ENCODE measurements at regions not wholly inside any gene's neighbourhood (a gene's known extent, or its start where the extent isn't known, plus 50 kb on each side); places are given as distances from the start of the nearest gene placed in this dataset.

DNA sequence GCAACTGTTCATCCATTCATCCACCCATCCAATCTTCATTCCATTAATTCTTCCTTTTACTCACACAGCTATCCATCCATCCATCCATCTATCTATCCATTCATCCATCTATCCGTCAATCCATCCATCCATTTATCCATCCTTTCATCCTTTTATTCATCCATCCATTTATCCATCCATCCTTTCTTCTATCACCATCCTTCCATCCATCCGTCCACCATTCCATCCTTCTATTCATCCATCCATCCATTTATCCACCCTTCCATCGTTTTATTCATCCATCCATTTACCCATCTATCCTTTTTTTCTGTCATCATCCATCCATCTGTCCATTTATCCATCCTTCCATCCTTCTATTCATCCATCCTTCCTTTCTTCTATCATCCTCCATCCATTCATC is 73.0 kb upstream of the FOXF1 start:
- H3K9me3 Mint-ChIP-seq = peaks cover 0 to 2% (median 0%) of the 10 kb centered on the region in 7 donors
- no peak overlapping the region for H3K4me2 ChIP-seq (replicated peaks; ENCODE audit: extremely low read depth, low read length, poor library complexity, severe bottlenecking)
- WGBS (ENCODE audit: insufficient coverage) = 87% methylated on average over 3 of the region's 3 CpGs
- H3K4me3 Mint-ChIP-seq = peak overlapping the region in 1 of 2 donors; percentile 47
- H3K79me2 ChIP-seq (ENCODE audit: insufficient read depth, low read length) = no peaks in the 10 kb centered on the region
- no peaks in the 10 kb centered on the region for H4K20me1 ChIP-seq (ENCODE audit: insufficient read depth, low read length)
- no peaks in the 10 kb centered on the region for H3K9me3 ChIP-seq (replicated peaks in 1 of 2; ENCODE audit: control insufficient read depth in 1 of 2, insufficient read depth in 1 of 2, low read length in 2 of 2)
- H3K4me1 ChIP-seq (ENCODE audit: control insufficient read depth in 1 of 2, insufficient read depth in 2 of 2, low read length in 2 of 2) = no peaks in the 10 kb centered on the region
- no peak for DNase-seq
- TF ChIP-seq CTCF (IDR thresholded peaks at IDR 0.05) = no peak
- intact Hi-C loops (cut with micrococcal nuclease) = no loop called here
- H3K27me3 ChIP-seq (ENCODE audit: control insufficient read depth in 2 of 2, insufficient read depth in 2 of 2, low read length in 2 of 2) = no peaks in the 10 kb centered on the region
- no peak overlapping the region for H2AFZ ChIP-seq (ENCODE audit: insufficient read depth, low read depth, low read length, poor library complexity, severe bottlenecking)
- no peaks in the 10 kb centered on the region for H3K4me1 Mint-ChIP-seq
- H3K27ac ChIP-seq (ENCODE audit: low read depth in 1 of 2, low read length in 2 of 2) = no peak overlapping the region
- no peak overlapping the region for H3K4me3 ChIP-seq (replicated peaks in 1 of 3; ENCODE audit: low read depth in 2 of 3, low read length in 3 of 3)
- H3K36me3 Mint-ChIP-seq = no peaks in the 10 kb centered on the region
- no peak overlapping the region for H3K9ac ChIP-seq (ENCODE audit: insufficient read depth, low read length, poor library complexity, severe bottlenecking)
- no peak overlapping the region for H3K27ac Mint-ChIP-seq
- H3K27me3 Mint-ChIP-seq (ENCODE audit: low read depth in 3 of 3) = peaks cover 2 to 5% (median 4%) of the 10 kb centered on the region in 3 donors
- no peaks in the 10 kb centered on the region for H3K36me3 ChIP-seq (replicated peaks in 1 of 2; ENCODE audit: control insufficient read depth in 1 of 2, insufficient read depth in 2 of 2, low read length in 2 of 2)

DNA sequence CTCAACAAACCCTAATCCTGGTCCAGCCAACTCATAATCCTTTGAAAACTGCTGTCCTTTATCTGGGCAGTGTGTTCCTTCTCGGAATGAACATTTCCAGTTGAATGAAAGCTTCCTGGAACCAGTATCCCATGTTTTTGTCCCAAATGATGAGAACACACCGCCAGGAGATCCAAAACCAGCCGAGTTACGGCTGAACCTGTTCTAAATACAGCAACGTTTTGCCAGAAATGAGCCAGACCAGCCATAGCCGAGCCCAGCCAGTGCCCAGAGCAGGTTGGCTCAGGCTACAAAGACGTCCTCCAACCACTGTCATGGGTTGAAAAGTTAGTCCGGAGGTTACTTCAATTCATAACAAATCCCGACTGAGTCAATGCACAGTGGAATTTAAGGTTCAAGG is 67.6 kb upstream of the FOXF1 start:
- Histone ChIP-seq H4K20me1 (ENCODE audit: insufficient read depth, low read length) (no peaks in the 10 kb centered on the region), H3K4me2 (replicated peaks; ENCODE audit: extremely low read depth, low read length, poor library complexity, severe bottlenecking) (no peak overlapping the region), H3K27ac (ENCODE audit: low read depth in 1 of 2, low read length in 2 of 2) (no peak overlapping the region), H3K4me3 (replicated peaks in 1 of 3; ENCODE audit: low read depth in 2 of 3, low read length in 3 of 3) (no peak overlapping the region), H2AFZ (ENCODE audit: insufficient read depth, low read depth, low read length, poor library complexity, severe bottlenecking) (no peak overlapping the region), H3K36me3 (replicated peaks in 1 of 2; ENCODE audit: control insufficient read depth in 1 of 2, insufficient read depth in 2 of 2, low read length in 2 of 2) (no peaks in the 10 kb centered on the region), H3K4me1 (ENCODE audit: control insufficient read depth in 1 of 2, insufficient read depth in 2 of 2, low read length in 2 of 2) (no peaks in the 10 kb centered on the region), H3K9me3 (replicated peaks in 1 of 2; ENCODE audit: control insufficient read depth in 1 of 2, insufficient read depth in 1 of 2, low read length in 2 of 2) (no peaks in the 10 kb centered on the region), H3K79me2 (ENCODE audit: insufficient read depth, low read length) (no peaks in the 10 kb centered on the region), H3K27me3 (ENCODE audit: control insufficient read depth in 2 of 2, insufficient read depth in 2 of 2, low read length in 2 of 2) (peaks cover 0 to 11% of the 10 kb centered on the region in 2 donors), H3K9ac (ENCODE audit: insufficient read depth, low read length, poor library complexity, severe bottlenecking) (no peak overlapping the region)
- intact Hi-C loops (cut with micrococcal nuclease) = no loop called here
- H3K36me3 Mint-ChIP-seq = no peaks in the 10 kb centered on the region
- no peak overlapping the region for H3K27ac Mint-ChIP-seq
- no peak for DNase-seq
- no peaks in the 10 kb centered on the region for H3K4me1 Mint-ChIP-seq
- H3K4me3 Mint-ChIP-seq = no peak overlapping the region
- WGBS (ENCODE audit: insufficient coverage) = 97% methylated on average over 6 of the region's 9 CpGs
- H3K27me3 Mint-ChIP-seq (ENCODE audit: low read depth in 3 of 3) = peaks cover 17 to 21% (median 20%) of the 10 kb centered on the region in 3 donors
- TF ChIP-seq CTCF (IDR thresholded peaks at IDR 0.05) = no peak
- H3K9me3 Mint-ChIP-seq = peaks cover 0 to 5% (median 0%) of the 10 kb centered on the region in 7 donors
